ENCODE measurements at regions not wholly inside any gene's neighbourhood (a gene's known extent, or its start where the extent isn't known, plus 50 kb on each side); places are given as distances from the start of the nearest gene placed in this dataset.

GRCh38 chr6:169943241-169944060 lies 192.0 kb downstream of the ERMARD start:
- TF ChIP-seq POLR2A (IDR thresholded peaks at IDR 0.05; ENCODE audit: low read depth, low read length) (no peak), JUN (IDR thresholded peaks at IDR 0.05; ENCODE audit: borderline replicate concordance, insufficient read depth, insufficient read length, low read depth) (no peak), FOS (IDR thresholded peaks at IDR 0.05; ENCODE audit: borderline replicate concordance, insufficient read depth, low read length) (no peak), POLR2AphosphoS5 (IDR thresholded peaks at IDR 0.05; ENCODE audit: insufficient read depth, low read depth, low read length) (no peak), EZH2 (IDR thresholded peaks at IDR 0.05; ENCODE audit: borderline replicate concordance, low read depth, low read length, severe bottlenecking) (no peak), MYC (IDR thresholded peaks at IDR 0.05; ENCODE audit: low read depth, low read length) (no peak), GATA2 (IDR thresholded peaks at IDR 0.05; ENCODE audit: insufficient read depth, insufficient read length, low read depth, low read length) (no peak), CTCF (IDR thresholded peaks at IDR 0.05; ENCODE audit: extremely low read depth in 1 of 2, insufficient read depth in 1 of 2, low read depth in 1 of 2, low read length in 2 of 2) (no peak), MAX (IDR thresholded peaks at IDR 0.05; ENCODE audit: insufficient read depth, insufficient read length) (no peak)
- Histone ChIP-seq H3K27me3 (ENCODE audit: control insufficient read depth in 2 of 2, insufficient read depth in 2 of 2, low read length in 2 of 2) (no peaks in the 10 kb centered on the region), H3K4me3 (replicated peaks in 1 of 3; ENCODE audit: insufficient read depth in 1 of 3, low read depth in 1 of 3, low read length in 3 of 3) (no peak overlapping the region), H3K36me3 (ENCODE audit: control insufficient read depth in 2 of 2, extremely low read depth in 1 of 2, insufficient read depth in 2 of 2, low read length in 2 of 2) (no peaks in the 10 kb centered on the region), H3K27ac (ENCODE audit: insufficient read depth, low read depth, low read length) (no peak overlapping the region), H3K4me2 (ENCODE audit: insufficient read depth, low read length) (no peak overlapping the region), H3K79me2 (ENCODE audit: control insufficient read depth, insufficient read depth, low read length) (no peaks in the 10 kb centered on the region), H3K4me1 (ENCODE audit: control insufficient read depth, extremely low read depth, insufficient read depth, low read length) (peaks cover 12% of the 10 kb centered on the region), H3K9me1 (replicated peaks; ENCODE audit: control insufficient read depth, extremely low read depth, insufficient read depth, low read length) (no peaks in the 10 kb centered on the region), H2AFZ (ENCODE audit: low read depth, low read length) (no peak overlapping the region), H3K9ac (replicated peaks; ENCODE audit: extremely low read depth, insufficient read depth, low read length) (no peak overlapping the region), H4K20me1 (replicated peaks; ENCODE audit: control insufficient read depth, extremely low read depth, insufficient read depth, low read length) (no peaks in the 10 kb centered on the region), H3K9me3 (replicated peaks; ENCODE audit: control insufficient read depth, insufficient read depth, low read length) (no peaks in the 10 kb centered on the region)
- dilution Hi-C loops (cut with MboI; ENCODE audit: extremely low pct_ligation_motif_present, low sequenced_read_pairs), result no loop called here
- intact Hi-C loops (cut with micrococcal nuclease), result loop anchor here (1.0 kb wide), 1 partner anchor 9 kb away; no protein-coding TSS in a partner anchor
- POLR2A ChIA-PET, result no interaction called here
- no peak for DNase-seq (ENCODE audit: low read depth, low spot score)
- CTCF ChIA-PET, result interaction anchor here (1.2 to 1.9 kb wide), 2 partner anchors 9 to 111 kb away, joined by 3 to 8 read pairs; no protein-coding TSS in a partner anchor
- no TSS peak for BruUV-seq (replicated peaks)
- FAIRE-seq, result no peak
